H9 (cell line): ENCODE measurements at regions not wholly inside any gene's neighbourhood (a gene's known extent, or its start where the extent isn't known, plus 50 kb on each side); places are given as distances from the start of the nearest gene placed in this dataset.

ENCODE experiments used
- DNase-seq: peaks from one replicate; pipeline ENCODE4 v3.0.0-alpha.2; 2017
- H2AFZ ChIP-seq: one replicate; pipeline ENCODE4 v1.6.1; 2013; ENCODE audit warnings: mild to moderate bottlenecking, low read length, control low read depth, moderate library complexity
- H2AK5ac ChIP-seq: 2 replicates; pipeline ENCODE4 v1.6.1; 2013; ENCODE audit warnings: low read length, control low read depth, mixed read lengths; ENCODE audit not compliant: insufficient read length
- H2BK120ac ChIP-seq: one replicate; pipeline ENCODE4 v1.6.1; 2013; ENCODE audit warnings: low read depth, mild to moderate bottlenecking, low read length, control low read depth, inconsistent platforms; ENCODE audit not compliant: poor library complexity, severe bottlenecking
- H2BK12ac ChIP-seq: 2 replicates; pipeline ENCODE4 v1.6.1; 2013; ENCODE audit warnings: low read length, control low read depth, mixed read lengths, low read depth; ENCODE audit not compliant: insufficient read length
- H2BK15ac ChIP-seq: 2 replicates; pipeline ENCODE4 v1.6.1; 2013; ENCODE audit warnings: low read depth, low read length, control low read depth
- H2BK20ac ChIP-seq: one replicate; pipeline ENCODE4 v1.6.1; 2013; ENCODE audit warnings: low read depth, mild to moderate bottlenecking, low read length, control low read depth, inconsistent platforms; ENCODE audit not compliant: poor library complexity, severe bottlenecking
- H2BK5ac ChIP-seq: 2 replicates; pipeline ENCODE4 v1.6.1; 2013; ENCODE audit warnings: low read length, control low read depth, mixed read lengths; ENCODE audit not compliant: insufficient read length
- H3K14ac ChIP-seq: 2 replicates; pipeline ENCODE4 v1.6.1; 2013; ENCODE audit warnings: low read length, control low read depth; ENCODE audit not compliant: insufficient read depth
- H3K18ac ChIP-seq: 2 replicates; pipeline ENCODE4 v1.6.1; 2013; ENCODE audit warnings: low read depth, mild to moderate bottlenecking, mixed read lengths, low read length, control low read depth; ENCODE audit not compliant: insufficient read length
- H3K23ac ChIP-seq: 2 replicates; pipeline ENCODE4 v1.6.1; 2013; ENCODE audit warnings: low read length, control low read depth, mixed read lengths, low read depth; ENCODE audit not compliant: insufficient read length
- H3K23me2 ChIP-seq: 2 replicates; pipeline ENCODE4 v1.6.1; 2013; ENCODE audit warnings: low read depth, mild to moderate bottlenecking, mixed read lengths, low read length, control low read depth; ENCODE audit not compliant: insufficient read length, poor library complexity, severe bottlenecking
- H3K27ac ChIP-seq: 2 replicates; pipeline ENCODE4 v1.5.1; 2013; ENCODE audit warnings: low read length, control low read depth, mixed read lengths, low read depth; ENCODE audit not compliant: insufficient read length
- H3K27me3 ChIP-seq: 2 replicates; pipeline ENCODE4 v1.6.1; 2013; ENCODE audit warnings: low read length, control low read depth, inconsistent platforms; ENCODE audit not compliant: insufficient read depth
- H3K4ac ChIP-seq: 2 replicates; pipeline ENCODE4 v1.6.1; 2013; ENCODE audit warnings: low read depth, mild to moderate bottlenecking, control low read depth, inconsistent platforms, low read length, moderate library complexity
- H3K4me1 ChIP-seq: 2 replicates; pipeline ENCODE4 v1.6.1; 2013; ENCODE audit warnings: low read length, control low read depth, inconsistent platforms; ENCODE audit not compliant: insufficient read depth
- H3K4me2 ChIP-seq: 2 replicates; pipeline ENCODE4 v1.6.1; 2013; ENCODE audit warnings: low read length, control low read depth, mixed read lengths; ENCODE audit not compliant: insufficient read length, insufficient read depth
- H3K56ac ChIP-seq: 2 replicates; pipeline ENCODE4 v1.6.1; 2013; ENCODE audit warnings: low read depth, mild to moderate bottlenecking, mixed read lengths, low read length, control low read depth; ENCODE audit not compliant: insufficient read length
- H3K79me1 ChIP-seq: 2 replicates; pipeline ENCODE4 v1.6.1; 2013; ENCODE audit warnings: low read depth, mild to moderate bottlenecking, moderate library complexity, low read length, control low read depth, inconsistent platforms; ENCODE audit not compliant: insufficient read depth, poor library complexity, severe bottlenecking
- H3K79me2 ChIP-seq: 2 replicates; pipeline ENCODE4 v1.6.1; 2013; ENCODE audit warnings: low read length, control low read depth, inconsistent platforms; ENCODE audit not compliant: insufficient read depth
- H3K9ac ChIP-seq: 2 replicates; pipeline ENCODE4 v1.6.1; 2013; ENCODE audit warnings: low read length, control low read depth, mixed read lengths; ENCODE audit not compliant: insufficient read length; ENCODE audit errors: extremely low read depth
- H3K9me3 ChIP-seq: one replicate; pipeline ENCODE4 v1.6.1; 2013; ENCODE audit warnings: low read depth, low read length, inconsistent platforms; ENCODE audit not compliant: control insufficient read depth
- H3T11ph ChIP-seq: one replicate; pipeline ENCODE4 v1.6.1; 2013; ENCODE audit warnings: mild to moderate bottlenecking, low read length, control low read depth, inconsistent platforms
- H4K20me1 ChIP-seq: one replicate; pipeline ENCODE4 v1.6.1; 2013; ENCODE audit not compliant: control insufficient read depth, insufficient read length, insufficient read depth
- H4K5ac ChIP-seq: 2 replicates; pipeline ENCODE4 v1.6.1; 2013; ENCODE audit warnings: low read depth, mild to moderate bottlenecking, mixed read lengths, low read length, control low read depth; ENCODE audit not compliant: insufficient read length
- H4K8ac ChIP-seq: replicated peaks from 2 replicates; pipeline ENCODE4 v1.6.1; 2013; ENCODE audit warnings: low read length, control low read depth, mixed read lengths, low read depth; ENCODE audit not compliant: insufficient read length
- H4K91ac ChIP-seq: 2 replicates; pipeline ENCODE4 v1.6.1; 2013; ENCODE audit warnings: low read depth, mild to moderate bottlenecking, moderate library complexity, mixed read lengths, low read length, control low read depth; ENCODE audit not compliant: insufficient read length
- H3K27ac Mint-ChIP-seq, 3 experiments: 2 replicates in 2 of 3; 3 replicates in 1 of 3; pipeline ENCODE4 v1.8.0; 2020 to 2021; ENCODE audit warnings: mixed read lengths in 3 of 3, mild to moderate bottlenecking in 1 of 3, moderate library complexity in 1 of 3
- H3K27me3 Mint-ChIP-seq: 2 replicates; pipeline ENCODE4 v1.8.0; 2021; ENCODE audit warnings: low read depth, mild to moderate bottlenecking, moderate library complexity, mixed read lengths
- H3K36me3 Mint-ChIP-seq, 3 experiments: 2 replicates in 2 of 3; 3 replicates in 1 of 3; pipeline ENCODE4 v1.8.0; 2020 to 2021; ENCODE audit warnings: low read depth in 3 of 3, mixed read lengths in 3 of 3; ENCODE audit not compliant: insufficient read depth in 1 of 3
- H3K4me1 Mint-ChIP-seq, 2 experiments: 2 replicates each; pipeline ENCODE4 v1.8.0; 2020; ENCODE audit warnings: mixed read lengths in 2 of 2
- H3K4me3 Mint-ChIP-seq, 2 experiments: 2 replicates in 1 of 2; 3 replicates in 1 of 2; pipeline ENCODE4 v1.8.0; 2020 to 2021; ENCODE audit warnings: mild to moderate bottlenecking in 2 of 2, mixed read lengths in 2 of 2, moderate library complexity in 1 of 2
- H3K9me3 Mint-ChIP-seq, 2 experiments: 2 replicates in 1 of 2; 3 replicates in 1 of 2; pipeline ENCODE4 v1.8.0; 2020; ENCODE audit warnings: mild to moderate bottlenecking in 2 of 2, mixed read lengths in 2 of 2, moderate library complexity in 1 of 2
- CTCF ChIP-seq: fragments of 200-600 bp; sonication (generic); conservative IDR thresholded peaks from 3 replicates; pipeline ENCODE4 v1.8.0; 2021; ENCODE audit warnings: antibody characterized with exemption, mild to moderate bottlenecking
- WGBS: extraction: QIAGEN DNeasy Blood & Tissue Kit; methylation state at CpG from one replicate; pipeline ENCODE4 v1.1.7; 2013; ENCODE audit warnings: missing lambda C conversion rate, low lambda C conversion rate, mixed read lengths; ENCODE audit not compliant: insufficient read length; ENCODE audit errors: extremely low coverage; 5-methylcytosine and 5-hydroxymethylcytosine counted together

DNA sequence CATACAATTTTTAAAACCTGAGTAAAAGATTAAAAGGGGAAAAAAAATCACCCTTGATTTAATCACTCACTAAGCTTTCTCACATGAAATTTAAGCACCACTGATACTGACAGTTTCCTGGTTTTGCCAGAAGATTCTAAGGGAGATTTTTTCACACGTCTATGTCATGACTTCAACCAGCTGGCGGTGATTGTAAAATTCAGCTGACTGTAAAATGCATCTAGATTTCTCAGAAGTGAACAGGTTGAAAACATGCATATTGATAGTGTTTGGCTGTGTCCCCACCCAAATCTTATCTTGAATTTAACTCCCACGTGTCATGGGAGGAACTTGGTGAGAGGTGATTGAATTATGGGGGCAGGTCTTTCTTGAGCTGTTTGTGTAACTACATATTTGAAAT, 566.8 kb downstream of the PCDH18 start:
- no peak for TF ChIP-seq CTCF
- Histone ChIP-seq H4K91ac (no peak overlapping the region), H2BK120ac (no peak overlapping the region), H3K23me2 (no peaks in the 10 kb centered on the region), H2AFZ (no peak overlapping the region), H3T11ph (no peak overlapping the region), H2AK5ac (no peak overlapping the region), H4K5ac (no peak overlapping the region), H3K27ac (no peak overlapping the region), H3K23ac (no peak overlapping the region), H2BK20ac (no peak overlapping the region), H3K14ac (no peak overlapping the region), H3K9me3 (no peaks in the 10 kb centered on the region), H3K4ac (no peak overlapping the region), H2BK5ac (no peak overlapping the region), H3K56ac (no peak overlapping the region), H3K79me2 (no peaks in the 10 kb centered on the region), H3K79me1 (no peaks in the 10 kb centered on the region), H4K20me1 (no peaks in the 10 kb centered on the region), H3K9ac (no peak overlapping the region), H2BK12ac (no peak overlapping the region), H3K18ac (no peak overlapping the region), H3K4me1 (no peaks in the 10 kb centered on the region), H3K27me3 (no peaks in the 10 kb centered on the region), H2BK15ac (no peak overlapping the region), H4K8ac (no peak overlapping the region), H3K4me2 (no peak overlapping the region)
- no peak for DNase-seq
- no peak overlapping the region for H3K27ac Mint-ChIP-seq
- no peaks in the 10 kb centered on the region for H3K4me1 Mint-ChIP-seq
- H3K27me3 Mint-ChIP-seq: no peaks in the 10 kb centered on the region
- H3K36me3 Mint-ChIP-seq: no peaks in the 10 kb centered on the region; a peak in 1 of 7 replicates
- no CpG with 5 or more reads among the region's 3 CpGs for WGBS
- H3K4me3 Mint-ChIP-seq: no peak overlapping the region
- no peaks in the 10 kb centered on the region for H3K9me3 Mint-ChIP-seq
